Osteocyte (in vitro differentiated cells): ENCODE measurements at regions not wholly inside any gene's neighbourhood (a gene's known extent, or its start where the extent isn't known, plus 50 kb on each side); places are given as distances from the start of the nearest gene placed in this dataset.
A peak's percentile ranks its signal among the peaks of the same experiment; 100 is the strongest.

Experiments
- DNase-seq: peaks from one replicate; pipeline ENCODE4 v3.0.0; 2021; ENCODE audit warnings: mixed read lengths; ENCODE audit not compliant: unreplicated experiment; ENCODE audit errors: extremely low spot score
- H3K27ac Mint-ChIP-seq: one replicate; pipeline ENCODE4 v1.8.0; 2021; ENCODE audit warnings: mild to moderate bottlenecking, mixed read lengths; ENCODE audit not compliant: unreplicated experiment
- H3K27me3 Mint-ChIP-seq: one replicate; pipeline ENCODE4 v1.8.0; 2021; ENCODE audit warnings: mixed read lengths; ENCODE audit not compliant: unreplicated experiment
- H3K36me3 Mint-ChIP-seq: one replicate; pipeline ENCODE4 v1.8.0; 2021; ENCODE audit warnings: mixed read lengths; ENCODE audit not compliant: unreplicated experiment
- H3K4me1 Mint-ChIP-seq: one replicate; pipeline ENCODE4 v1.8.0; 2021; ENCODE audit warnings: mixed read lengths; ENCODE audit not compliant: unreplicated experiment
- H3K4me3 Mint-ChIP-seq: one replicate; pipeline ENCODE4 v1.8.0; 2021; ENCODE audit warnings: mild to moderate bottlenecking, moderate library complexity, mixed read lengths; ENCODE audit not compliant: unreplicated experiment
- H3K9me3 Mint-ChIP-seq: one replicate; pipeline ENCODE4 v1.8.0; 2021; ENCODE audit warnings: mixed read lengths; ENCODE audit not compliant: unreplicated experiment
- CTCF ChIP-seq: fragments of 200-600 bp; sonication (generic); IDR thresholded peaks from 2 replicates; pipeline ENCODE4 v1.5.0; 2021; ENCODE audit warnings: antibody characterized with exemption, mild to moderate bottlenecking, moderate library complexity

- Mint-ChIP-seq H3K36me3 (no peaks in the 10 kb centered on the region), H3K27me3 (peaks cover 3% of the 10 kb centered on the region), H3K27ac (no peak overlapping the region), H3K4me3 (no peak overlapping the region), H3K9me3 (no peaks in the 10 kb centered on the region), H3K4me1 (no peaks in the 10 kb centered on the region)
- no peak for DNase-seq
- TF ChIP-seq CTCF, result no peak
Measured at GRCh38 chr10:55653531-55653930, 707.5 kb downstream of the ZWINT start.

- no peak overlapping the region for H3K27ac Mint-ChIP-seq
- DNase-seq, result no peak
- H3K27me3 Mint-ChIP-seq, result peaks cover 12% of the 10 kb centered on the region
- H3K9me3 Mint-ChIP-seq, result no peaks in the 10 kb centered on the region
- no peak for TF ChIP-seq CTCF
- no peaks in the 10 kb centered on the region for H3K36me3 Mint-ChIP-seq
- no peaks in the 10 kb centered on the region for H3K4me1 Mint-ChIP-seq
- no peak overlapping the region for H3K4me3 Mint-ChIP-seq
Measured at GRCh38 chr10:55641601-55642000, 719.5 kb downstream of the ZWINT start.

- no peaks in the 10 kb centered on the region for H3K9me3 Mint-ChIP-seq
- H3K4me3 Mint-ChIP-seq, result peak overlapping the region; percentile 80
- H3K36me3 Mint-ChIP-seq, result no peaks in the 10 kb centered on the region
- peak overlapping the region; percentile 27 for H3K27ac Mint-ChIP-seq
- DNase-seq, result peak; percentile 91
- TF ChIP-seq CTCF, result peak; percentile 91
- peaks cover 51% of the 10 kb centered on the region for H3K27me3 Mint-ChIP-seq
- H3K4me1 Mint-ChIP-seq, result peaks cover 23% of the 10 kb centered on the region
Measured at GRCh38 chr10:55631071-55631654, 729.9 kb downstream of the ZWINT start.

- Mint-ChIP-seq H3K4me3 (peak overlapping the region; percentile 80), H3K27ac (no peak overlapping the region), H3K4me1 (peaks cover 23% of the 10 kb centered on the region), H3K27me3 (peaks cover 55% of the 10 kb centered on the region), H3K9me3 (no peaks in the 10 kb centered on the region), H3K36me3 (no peaks in the 10 kb centered on the region)
- TF ChIP-seq CTCF, result no peak
- DNase-seq, result no peak
Measured at GRCh38 chr10:55630491-55631056, 730.5 kb downstream of the ZWINT start.

GRCh38 chr10:55629793-55630490 lies 731.1 kb downstream of the ZWINT start:
- peak; percentile 69 for TF ChIP-seq CTCF
- Mint-ChIP-seq H3K27ac (peak overlapping the region; percentile 28), H3K4me3 (peak overlapping the region; percentile 80), H3K36me3 (no peaks in the 10 kb centered on the region), H3K27me3 (peaks cover 56% of the 10 kb centered on the region), H3K9me3 (no peaks in the 10 kb centered on the region), H3K4me1 (peaks cover 23% of the 10 kb centered on the region)
- no peak for DNase-seq
